DND-41 (cell line): ENCODE measurements at regions not wholly inside any gene's neighbourhood (a gene's known extent, or its start where the extent isn't known, plus 50 kb on each side); places are given as distances from the start of the nearest gene placed in this dataset.

Experiments
- ATAC-seq: fragments of 200-7000 bp; cut with Tn5 transposase; 3 replicates; pipeline ENCODE4 v1.9.1; 2021; ENCODE audit warnings: low read depth; ENCODE audit not compliant: insufficient read depth
- DNase-seq: peaks from one replicate; pipeline ENCODE4 v3.0.0-alpha.2; 2020
- H2AFZ ChIP-seq: 2 replicates; pipeline ENCODE4 v1.6.0; 2012; ENCODE audit warnings: low read depth, low read length
- H3K27ac ChIP-seq: 2 replicates; pipeline ENCODE4 v1.5.1; 2012; ENCODE audit warnings: low read length, inconsistent platforms
- H3K27me3 ChIP-seq: fragments of 200-600 bp; sonication (generic); 2 replicates; pipeline ENCODE4 v1.6.0; 2012; ENCODE audit warnings: low read length, mild to moderate bottlenecking, inconsistent platforms; ENCODE audit not compliant: insufficient read depth, poor library complexity
- H3K36me3 ChIP-seq: 2 replicates; pipeline ENCODE4 v1.5.1; 2012; ENCODE audit warnings: low read length, inconsistent platforms; ENCODE audit not compliant: insufficient read depth
- H3K4me1 ChIP-seq: 2 replicates; pipeline ENCODE4 v1.5.1; 2012; ENCODE audit warnings: mild to moderate bottlenecking, low read length; ENCODE audit not compliant: insufficient read depth
- H3K4me2 ChIP-seq: 2 replicates; pipeline ENCODE4 v1.6.0; 2012; ENCODE audit warnings: mild to moderate bottlenecking, moderate library complexity, low read length, inconsistent platforms; ENCODE audit not compliant: insufficient read depth
- H3K4me3 ChIP-seq, 2 experiments: fragments of 200-600 bp in 1 of 2; shearing (Covaris generic) in 1 of 2; 2 replicates each; pipeline ENCODE4 v1.5.1; 2012 to 2016; ENCODE audit warnings: inconsistent platforms in 2 of 2, low read length in 2 of 2, mild to moderate bottlenecking in 2 of 2, low read depth in 1 of 2, moderate library complexity in 1 of 2
- H3K79me2 ChIP-seq: 2 replicates; pipeline ENCODE4 v1.6.0; 2012; ENCODE audit warnings: low read length, inconsistent platforms; ENCODE audit not compliant: insufficient read depth
- H3K9ac ChIP-seq: 2 replicates; pipeline ENCODE4 v1.6.0; 2012; ENCODE audit warnings: low read depth, mild to moderate bottlenecking, inconsistent platforms, low read length, moderate library complexity
- H3K9me3 ChIP-seq: 2 replicates; pipeline ENCODE4 v1.5.1; 2012; ENCODE audit warnings: low read length, moderate library complexity, mild to moderate bottlenecking, inconsistent platforms; ENCODE audit not compliant: insufficient read depth, severe bottlenecking
- H4K20me1 ChIP-seq: 2 replicates; pipeline ENCODE4 v1.6.0; 2012; ENCODE audit warnings: low read length; ENCODE audit not compliant: insufficient read depth
- CTCF ChIP-seq: IDR thresholded peaks from 2 replicates; pipeline ENCODE4 v1.5.1; 2012; ENCODE audit warnings: borderline replicate concordance, low read length, moderate library complexity, mild to moderate bottlenecking; ENCODE audit not compliant: poor library complexity, severe bottlenecking; ENCODE audit errors: extremely low read depth
- EZH2 ChIP-seq: IDR thresholded peaks from 3 replicates; pipeline ENCODE4 v1.6.1; 2012; ENCODE audit warnings: borderline replicate concordance, low read depth, mild to moderate bottlenecking, moderate library complexity, low read length, inconsistent platforms; ENCODE audit not compliant: severe bottlenecking

DNA sequence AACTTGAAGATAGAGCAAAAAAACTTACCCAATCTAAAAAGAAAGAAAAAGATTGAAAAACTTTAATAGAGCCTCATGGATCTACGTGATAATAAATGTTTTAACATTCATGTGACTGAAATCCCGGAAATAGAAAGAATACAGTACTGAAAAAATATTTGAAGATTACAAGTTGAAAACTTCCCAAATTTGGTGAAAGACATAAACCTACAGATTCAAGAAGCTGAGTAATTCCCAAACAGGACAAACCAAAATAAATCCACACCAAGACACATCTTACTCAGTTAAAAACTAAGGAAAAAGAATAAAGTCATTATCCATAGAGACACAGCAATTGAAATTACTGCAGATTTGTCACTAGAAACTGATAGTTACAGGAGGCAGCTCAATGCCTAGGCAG lies 121.8 kb upstream of the NUDT7 start:
- Histone ChIP-seq H3K36me3 (no peaks in the 10 kb centered on the region), H4K20me1 (no peaks in the 10 kb centered on the region), H2AFZ (no peak overlapping the region), H3K9me3 (no peaks in the 10 kb centered on the region), H3K27me3 (peaks cover 6% of the 10 kb centered on the region), H3K4me3 (no peak overlapping the region), H3K9ac (no peak overlapping the region), H3K4me2 (no peak overlapping the region), H3K4me1 (no peaks in the 10 kb centered on the region), H3K27ac (no peak overlapping the region), H3K79me2 (no peaks in the 10 kb centered on the region)
- TF ChIP-seq EZH2 (no peak), CTCF (no peak)
- no peak for ATAC-seq
- DNase-seq = no peak

- TF ChIP-seq EZH2 = no peak
- no peak for TF ChIP-seq CTCF
- Histone ChIP-seq H3K4me3 (no peak overlapping the region), H4K20me1 (no peaks in the 10 kb centered on the region), H3K4me1 (no peaks in the 10 kb centered on the region), H3K27me3 (peaks cover 3% of the 10 kb centered on the region), H3K9me3 (no peaks in the 10 kb centered on the region), H3K9ac (no peak overlapping the region), H3K4me2 (no peak overlapping the region), H3K36me3 (no peaks in the 10 kb centered on the region), H3K79me2 (no peaks in the 10 kb centered on the region), H2AFZ (no peak overlapping the region), H3K27ac (no peak overlapping the region)
- ATAC-seq = no peak
- DNase-seq = no peak
Measured at GRCh38 chr16:77603656-77604055, 118.7 kb upstream of the NUDT7 start.

GRCh38 chr16:77610496-77610895 lies 111.8 kb upstream of the NUDT7 start:
- Histone ChIP-seq H3K27ac (no peak overlapping the region), H3K4me1 (no peaks in the 10 kb centered on the region), H3K4me3 (no peak overlapping the region), H3K79me2 (no peaks in the 10 kb centered on the region), H3K27me3 (no peaks in the 10 kb centered on the region), H4K20me1 (no peaks in the 10 kb centered on the region), H3K36me3 (no peaks in the 10 kb centered on the region), H3K9ac (no peak overlapping the region), H3K4me2 (no peak overlapping the region), H3K9me3 (no peaks in the 10 kb centered on the region), H2AFZ (no peak overlapping the region)
- DNase-seq (no peak), ATAC-seq (no peak)
- TF ChIP-seq CTCF (no peak), EZH2 (no peak)

GRCh38 chr16:77611386-77611785 lies 110.9 kb upstream of the NUDT7 start:
- no peak overlapping the region for H3K4me2 ChIP-seq
- no peak for TF ChIP-seq EZH2
- TF ChIP-seq CTCF = no peak
- no peaks in the 10 kb centered on the region for H4K20me1 ChIP-seq
- H3K4me3 ChIP-seq = no peak overlapping the region
- no peak overlapping the region for H3K9ac ChIP-seq
- H3K36me3 ChIP-seq = no peaks in the 10 kb centered on the region
- DNase-seq (no peak), ATAC-seq (no peak)
- H3K4me1 ChIP-seq = no peaks in the 10 kb centered on the region
- no peak overlapping the region for H2AFZ ChIP-seq
- H3K79me2 ChIP-seq = no peaks in the 10 kb centered on the region
- H3K27me3 ChIP-seq = peaks cover 2% of the 10 kb centered on the region
- H3K9me3 ChIP-seq = no peaks in the 10 kb centered on the region
- H3K27ac ChIP-seq = no peak overlapping the region
